Esophagus squamous epithelium (tissue), 4 donors: ENCODE measurements at regions not wholly inside any gene's neighbourhood (a gene's known extent, or its start where the extent isn't known, plus 50 kb on each side); places are given as distances from the start of the nearest gene placed in this dataset.

Source experiments
- CTCF ChIP-seq, 6 experiments: fragments of 450-650 bp in 4 of 6; fragments of 200-600 bp in 2 of 6; sonication (generic) in 2 of 6; IDR thresholded peaks; one replicate each; pipeline ENCODE4 v1.5.1; 2016 to 2019; ENCODE audit warnings: antibody characterized with exemption in 6 of 6, mild to moderate bottlenecking in 4 of 6, moderate library complexity in 4 of 6
- POLR2A ChIP-seq, 4 donors: fragments of 450-650 bp; IDR thresholded peaks; one replicate each; pipeline ENCODE4 v1.6.1; 2017; ENCODE audit warnings: antibody characterized with exemption in 4 of 4, mild to moderate bottlenecking in 4 of 4, moderate library complexity in 3 of 4

GRCh38 chr9:126096340-126096739 is 230.3 kb upstream of the MVB12B start:
- TF ChIP-seq CTCF (IDR thresholded peaks at IDR 0.05) (no peak), POLR2A (IDR thresholded peaks at IDR 0.05) (no peak)
